Suprapubic skin (tissue), 4 donors: ENCODE measurements at regions not wholly inside any gene's neighbourhood (a gene's known extent, or its start where the extent isn't known, plus 50 kb on each side); places are given as distances from the start of the nearest gene placed in this dataset.

Experiments used
- DNase-seq, 2 donors: peaks; one replicate each; pipeline ENCODE4 v3.0.0-alpha.2; 2019; ENCODE audit warnings: low spot score in 2 of 2
- H3K27ac ChIP-seq: fragments of 200-600 bp; sonication (generic); one replicate; pipeline ENCODE4 v1.5.1; 2019
- H3K27me3 ChIP-seq: fragments of 200-600 bp; sonication (generic); one replicate; pipeline ENCODE4 v1.5.1; 2019
- H3K36me3 ChIP-seq: fragments of 200-600 bp; sonication (generic); one replicate; pipeline ENCODE4 v1.5.1; 2019
- H3K4me1 ChIP-seq: fragments of 200-600 bp; sonication (generic); one replicate; pipeline ENCODE4 v1.5.1; 2019
- H3K4me3 ChIP-seq: fragments of 200-600 bp; sonication (generic); one replicate; pipeline ENCODE4 v1.5.1; 2019; ENCODE audit warnings: mild to moderate bottlenecking
- H3K9me3 ChIP-seq: fragments of 200-600 bp; sonication (generic); one replicate; pipeline ENCODE4 v1.5.1; 2019
- EP300 ChIP-seq: sonication (generic); formaldehyde crosslinking; IDR thresholded peaks from one replicate; pipeline ENCODE4 v1.6.1; 2017; ENCODE audit warnings: antibody characterized with exemption
- POLR2A ChIP-seq, 2 donors: fragments of 450-650 bp; IDR thresholded peaks; one replicate each; pipeline ENCODE4 v1.6.1; 2017; ENCODE audit warnings: antibody characterized with exemption in 2 of 2, mild to moderate bottlenecking in 2 of 2, moderate library complexity in 2 of 2
- POLR2AphosphoS5 ChIP-seq, 3 donors: sonication (generic); formaldehyde crosslinking; IDR thresholded peaks; one replicate each; pipeline ENCODE4 v1.6.1; 2017; ENCODE audit warnings: antibody characterized with exemption in 3 of 3
- WGBS: methylation state at CpG from one replicate; pipeline ENCODE4 v1.1.5; 2018; 5-methylcytosine and 5-hydroxymethylcytosine counted together
- TF ChIP-seq, protein P1 (sequence below), 2 donors: fragments of 200-600 bp in 1 of 2; fragments of 450-650 bp in 1 of 2; sonication (generic) in 1 of 2; IDR thresholded peaks; one replicate each; pipeline ENCODE4 v1.5.1; 2016 to 2019; ENCODE audit warnings: antibody characterized with exemption in 2 of 2, mild to moderate bottlenecking in 1 of 2, moderate library complexity in 1 of 2

DNA sequence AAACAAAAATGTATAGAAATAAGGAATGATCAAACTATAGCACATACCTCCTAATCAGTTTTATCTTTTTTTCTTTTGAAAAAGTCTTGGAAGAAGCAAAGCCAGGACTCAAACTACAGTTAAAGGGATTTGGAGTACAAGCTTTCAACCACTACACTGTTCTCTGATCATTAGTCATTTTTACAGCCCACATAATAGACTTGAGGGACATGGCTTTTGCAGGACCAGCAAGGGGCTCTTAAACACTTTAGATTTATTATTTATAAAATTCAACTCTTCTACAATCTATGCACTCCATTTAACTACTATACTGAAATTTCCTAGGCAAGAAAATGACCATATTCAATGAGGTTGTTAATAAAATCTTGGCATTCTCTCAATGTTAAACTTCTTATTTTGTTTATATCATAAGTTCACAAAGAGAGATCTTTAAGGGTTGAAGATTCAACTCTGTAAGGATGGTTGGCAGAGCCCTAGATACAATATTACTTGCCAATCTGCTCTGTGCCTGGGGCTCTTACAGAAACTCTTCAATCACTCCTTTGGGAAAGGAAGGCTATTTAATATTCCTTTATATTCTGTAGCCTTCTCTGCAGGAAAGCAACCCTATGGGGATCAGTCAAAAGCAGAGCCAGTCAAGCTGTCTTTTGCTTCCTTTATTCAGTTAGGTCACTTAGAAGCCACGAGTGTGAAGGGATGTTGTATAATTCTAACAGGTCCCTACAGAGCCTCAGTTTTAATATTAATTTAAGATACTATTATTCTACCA lies 557.7 kb upstream of the SGO1 start:
- no peak for DNase-seq
- Histone ChIP-seq H3K4me3 (no peak overlapping the region), H3K36me3 (no peaks in the 10 kb centered on the region), H3K27me3 (no peaks in the 10 kb centered on the region), H3K9me3 (no peaks in the 10 kb centered on the region), H3K27ac (no peak overlapping the region), H3K4me1 (no peaks in the 10 kb centered on the region)
- WGBS: 19% methylated on average over 1 of the region's 1 CpG
- TF ChIP-seq, protein P1, sequence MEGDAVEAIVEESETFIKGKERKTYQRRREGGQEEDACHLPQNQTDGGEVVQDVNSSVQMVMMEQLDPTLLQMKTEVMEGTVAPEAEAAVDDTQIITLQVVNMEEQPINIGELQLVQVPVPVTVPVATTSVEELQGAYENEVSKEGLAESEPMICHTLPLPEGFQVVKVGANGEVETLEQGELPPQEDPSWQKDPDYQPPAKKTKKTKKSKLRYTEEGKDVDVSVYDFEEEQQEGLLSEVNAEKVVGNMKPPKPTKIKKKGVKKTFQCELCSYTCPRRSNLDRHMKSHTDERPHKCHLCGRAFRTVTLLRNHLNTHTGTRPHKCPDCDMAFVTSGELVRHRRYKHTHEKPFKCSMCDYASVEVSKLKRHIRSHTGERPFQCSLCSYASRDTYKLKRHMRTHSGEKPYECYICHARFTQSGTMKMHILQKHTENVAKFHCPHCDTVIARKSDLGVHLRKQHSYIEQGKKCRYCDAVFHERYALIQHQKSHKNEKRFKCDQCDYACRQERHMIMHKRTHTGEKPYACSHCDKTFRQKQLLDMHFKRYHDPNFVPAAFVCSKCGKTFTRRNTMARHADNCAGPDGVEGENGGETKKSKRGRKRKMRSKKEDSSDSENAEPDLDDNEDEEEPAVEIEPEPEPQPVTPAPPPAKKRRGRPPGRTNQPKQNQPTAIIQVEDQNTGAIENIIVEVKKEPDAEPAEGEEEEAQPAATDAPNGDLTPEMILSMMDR (IDR thresholded peaks at IDR 0.05): no peak

DNA sequence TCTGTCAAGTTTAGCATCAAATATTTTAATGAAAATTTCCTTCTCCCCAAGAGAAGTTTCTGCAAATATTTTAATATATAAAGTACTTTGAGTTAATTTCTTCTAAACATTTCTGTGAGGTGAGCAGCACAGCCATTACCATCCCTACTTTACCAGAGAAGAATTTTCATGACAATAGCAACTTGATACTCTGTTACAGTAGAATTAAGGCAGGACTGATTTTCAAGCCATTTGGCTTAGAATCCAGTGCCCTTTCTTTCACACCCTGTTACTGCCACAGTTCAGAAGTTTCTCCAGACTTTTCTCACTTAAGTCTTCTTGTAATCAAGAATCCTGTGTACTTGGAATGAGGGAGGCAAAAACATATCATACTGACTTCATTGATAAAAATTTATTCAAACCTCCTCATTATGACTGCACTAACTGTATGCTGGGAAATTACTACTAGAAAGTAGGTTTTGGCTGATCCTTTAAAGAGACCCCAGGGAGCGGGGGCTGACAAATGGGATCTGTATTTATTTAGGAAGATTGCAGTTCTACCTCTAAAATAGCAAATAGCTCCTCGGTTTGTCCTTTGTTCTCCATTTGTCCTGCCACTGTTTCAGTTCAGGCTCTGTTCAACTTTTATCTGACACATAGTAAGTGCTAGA lies 557.0 kb upstream of the SGO1 start:
- Histone ChIP-seq H3K27ac (no peak overlapping the region), H3K4me3 (no peak overlapping the region), H3K4me1 (no peaks in the 10 kb centered on the region), H3K36me3 (no peaks in the 10 kb centered on the region), H3K9me3 (no peaks in the 10 kb centered on the region), H3K27me3 (no peaks in the 10 kb centered on the region)
- DNase-seq: no peak
- 61% methylated on average over 2 of the region's 2 CpGs for WGBS
- TF ChIP-seq, protein P1 (IDR thresholded peaks at IDR 0.05): no peak
- TF ChIP-seq POLR2AphosphoS5 (IDR thresholded peaks at IDR 0.05) (no peak), EP300 (no peak), POLR2A (IDR thresholded peaks at IDR 0.05) (no peak)

DNA sequence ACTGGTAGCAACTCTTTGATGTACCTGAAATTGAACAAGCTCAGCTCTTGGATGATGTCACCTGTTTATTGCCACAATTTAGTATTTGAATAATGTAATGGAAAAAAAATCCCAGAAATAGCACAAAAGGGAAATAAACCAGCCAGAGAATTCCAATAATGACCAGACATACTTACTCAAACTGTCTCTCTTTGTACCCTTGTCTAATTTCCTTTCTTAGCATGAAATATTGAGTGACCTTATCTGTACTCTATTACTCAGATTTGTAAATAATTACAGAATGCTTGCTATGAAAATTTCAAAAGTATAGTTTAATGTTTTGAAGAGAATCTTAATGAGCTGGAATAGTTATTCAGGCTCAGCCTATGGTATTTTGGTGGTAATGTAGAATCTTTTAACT lies 555.4 kb upstream of the SGO1 start:
- Histone ChIP-seq H3K36me3 (no peaks in the 10 kb centered on the region), H3K9me3 (no peaks in the 10 kb centered on the region), H3K4me3 (no peak overlapping the region), H3K27ac (no peak overlapping the region), H3K4me1 (no peaks in the 10 kb centered on the region), H3K27me3 (no peaks in the 10 kb centered on the region)
- no peak for DNase-seq
- TF ChIP-seq, protein P1 (IDR thresholded peaks at IDR 0.05): no peak
- TF ChIP-seq POLR2AphosphoS5 (IDR thresholded peaks at IDR 0.05) (no peak), EP300 (no peak), POLR2A (IDR thresholded peaks at IDR 0.05) (no peak)

DNA sequence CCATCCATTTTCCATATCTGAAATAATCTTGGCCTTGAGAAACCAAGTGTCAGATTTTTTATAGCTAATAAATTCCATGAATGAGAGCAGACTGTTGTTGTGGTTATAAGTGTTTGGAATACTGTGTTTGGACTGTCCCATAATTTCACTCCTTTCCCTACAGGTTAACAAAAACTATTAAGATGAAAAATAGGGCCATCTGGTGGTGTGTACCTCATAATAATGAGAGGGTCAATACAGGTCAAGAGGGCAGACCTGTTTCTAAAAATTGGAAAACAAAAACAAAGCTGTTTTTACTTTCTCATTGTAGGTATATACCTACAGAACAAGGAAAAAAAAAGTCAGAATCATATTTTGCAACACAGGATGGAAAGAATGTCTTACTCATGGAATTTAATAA lies 553.8 kb upstream of the SGO1 start:
- DNase-seq: no peak
- Histone ChIP-seq H3K4me1 (no peaks in the 10 kb centered on the region), H3K4me3 (no peak overlapping the region), H3K27ac (no peak overlapping the region), H3K9me3 (no peaks in the 10 kb centered on the region), H3K27me3 (no peaks in the 10 kb centered on the region), H3K36me3 (no peaks in the 10 kb centered on the region)
- TF ChIP-seq POLR2AphosphoS5 (IDR thresholded peaks at IDR 0.05) (no peak), POLR2A (IDR thresholded peaks at IDR 0.05) (no peak), EP300 (no peak)
- TF ChIP-seq, protein P1 (IDR thresholded peaks at IDR 0.05): no peak

DNA sequence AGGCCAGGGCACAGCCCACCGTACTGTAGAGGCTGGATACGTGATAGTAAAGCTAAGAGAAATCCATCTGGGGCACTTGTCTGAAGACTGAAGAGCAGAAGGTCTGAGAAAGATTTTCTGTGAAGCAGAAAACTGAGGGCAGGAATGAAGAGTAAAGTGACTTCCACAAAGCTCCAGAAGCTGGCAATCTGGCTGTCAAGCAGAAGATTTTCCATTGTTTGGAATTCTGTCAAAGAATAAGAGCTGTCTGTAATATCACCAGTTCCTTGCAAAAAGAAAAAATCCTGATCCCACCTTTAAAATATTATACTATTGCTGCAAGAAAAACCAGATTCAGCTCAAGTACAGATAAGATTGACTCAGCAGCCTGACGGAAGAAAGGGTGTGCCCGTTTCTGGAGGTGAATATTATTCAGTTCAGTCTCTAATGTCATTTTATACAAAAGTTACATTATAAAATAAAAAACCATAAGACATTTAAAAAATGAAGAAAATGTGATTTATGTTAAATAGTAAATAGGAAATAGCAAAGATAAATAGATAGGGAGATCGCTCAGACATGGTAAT lies 550.4 kb upstream of the SGO1 start:
- H3K27me3 ChIP-seq: no peaks in the 10 kb centered on the region
- H3K4me3 ChIP-seq: no peak overlapping the region
- no peak overlapping the region for H3K27ac ChIP-seq
- DNase-seq: no peak
- no peaks in the 10 kb centered on the region for H3K4me1 ChIP-seq
- H3K36me3 ChIP-seq: no peaks in the 10 kb centered on the region
- TF ChIP-seq POLR2A (IDR thresholded peaks at IDR 0.05) (no peak), EP300 (no peak), POLR2AphosphoS5 (IDR thresholded peaks at IDR 0.05) (no peak)
- TF ChIP-seq, protein P1 (IDR thresholded peaks at IDR 0.05): no peak
- H3K9me3 ChIP-seq: no peaks in the 10 kb centered on the region
- 71% methylated on average over 5 of the region's 5 CpGs for WGBS
